CD8-positive, alpha-beta memory T cell (primary cell): ENCODE measurements at regions not wholly inside any gene's neighbourhood (a gene's known extent, or its start where the extent isn't known, plus 50 kb on each side); places are given as distances from the start of the nearest gene placed in this dataset.

Experiments
- CTCF ChIA-PET: fragments of 350-600 bp; sonication (Branson Sonifier 250); formaldehyde crosslinking; loops from one replicate; lab custom pipeline; 2021; ENCODE audit warnings: antibody characterized with exemption; lab: Charles Lee
- POLR2A ChIA-PET: fragments of 350-600 bp; sonication (Branson Sonifier 250); formaldehyde crosslinking; loops from one replicate; lab custom pipeline; 2021; ENCODE audit warnings: antibody characterized with exemption; lab: Charles Lee
- DNase-seq, 5 donors: peaks; one replicate each; pipeline versions ENCODE4 v3.0.0 to v3.0.0-alpha.2; 2020 to 2022; ENCODE audit warnings: mixed read lengths in 1 of 5
- H3K27ac ChIP-seq: one replicate; pipeline ENCODE4 v1.7.0; 2013; ENCODE audit warnings: low read depth, mild to moderate bottlenecking, low read length, moderate library complexity
- H3K27me3 ChIP-seq: 2 replicates; pipeline ENCODE4 v1.7.0; 2013; ENCODE audit warnings: low read length, mild to moderate bottlenecking; ENCODE audit not compliant: insufficient read depth, poor library complexity, severe bottlenecking
- H3K36me3 ChIP-seq: 2 replicates; pipeline ENCODE4 v1.7.0; 2013; ENCODE audit warnings: mild to moderate bottlenecking, low read length, moderate library complexity; ENCODE audit not compliant: insufficient read depth
- H3K4me1 ChIP-seq: 2 replicates; pipeline ENCODE4 v1.7.0; 2013; ENCODE audit warnings: mild to moderate bottlenecking, low read length, moderate library complexity; ENCODE audit not compliant: insufficient read depth
- H3K4me3 ChIP-seq: 2 replicates; pipeline ENCODE4 v1.7.0; 2013; ENCODE audit warnings: mild to moderate bottlenecking, low read length
- H3K9me3 ChIP-seq: 2 replicates; pipeline ENCODE4 v1.7.0; 2013; ENCODE audit warnings: mild to moderate bottlenecking, low read length
- H3K27ac Mint-ChIP-seq, 8 donors: one replicate each; pipeline ENCODE4 v1.8.0; 2020 to 2021; ENCODE audit warnings: mixed read lengths in 8 of 8, mild to moderate bottlenecking in 6 of 8, inconsistent platforms in 3 of 8, moderate library complexity in 3 of 8
- H3K27me3 Mint-ChIP-seq, 2 donors: one replicate each; pipeline ENCODE4 v1.8.0; 2020 to 2021; ENCODE audit warnings: mixed read lengths in 2 of 2, mild to moderate bottlenecking in 1 of 2, moderate library complexity in 1 of 2
- H3K36me3 Mint-ChIP-seq, 3 donors: one replicate each; pipeline ENCODE4 v1.8.0; 2020 to 2021; ENCODE audit warnings: mixed read lengths in 3 of 3, inconsistent platforms in 1 of 3, mild to moderate bottlenecking in 1 of 3
- H3K4me1 Mint-ChIP-seq, 3 donors: one replicate each; pipeline ENCODE4 v1.8.0; 2020 to 2021; ENCODE audit warnings: mixed read lengths in 3 of 3, inconsistent platforms in 1 of 3, mild to moderate bottlenecking in 1 of 3
- H3K4me3 Mint-ChIP-seq, 7 donors: one replicate each; pipeline ENCODE4 v1.8.0; 2020 to 2021; ENCODE audit warnings: mixed read lengths in 7 of 7, mild to moderate bottlenecking in 6 of 7, moderate library complexity in 4 of 7, inconsistent platforms in 2 of 7
- H3K9me3 Mint-ChIP-seq, 5 donors: one replicate each; pipeline ENCODE4 v1.8.0; 2020 to 2022; ENCODE audit warnings: mixed read lengths in 5 of 5, mild to moderate bottlenecking in 3 of 5, moderate library complexity in 2 of 5, inconsistent platforms in 1 of 5

DNA sequence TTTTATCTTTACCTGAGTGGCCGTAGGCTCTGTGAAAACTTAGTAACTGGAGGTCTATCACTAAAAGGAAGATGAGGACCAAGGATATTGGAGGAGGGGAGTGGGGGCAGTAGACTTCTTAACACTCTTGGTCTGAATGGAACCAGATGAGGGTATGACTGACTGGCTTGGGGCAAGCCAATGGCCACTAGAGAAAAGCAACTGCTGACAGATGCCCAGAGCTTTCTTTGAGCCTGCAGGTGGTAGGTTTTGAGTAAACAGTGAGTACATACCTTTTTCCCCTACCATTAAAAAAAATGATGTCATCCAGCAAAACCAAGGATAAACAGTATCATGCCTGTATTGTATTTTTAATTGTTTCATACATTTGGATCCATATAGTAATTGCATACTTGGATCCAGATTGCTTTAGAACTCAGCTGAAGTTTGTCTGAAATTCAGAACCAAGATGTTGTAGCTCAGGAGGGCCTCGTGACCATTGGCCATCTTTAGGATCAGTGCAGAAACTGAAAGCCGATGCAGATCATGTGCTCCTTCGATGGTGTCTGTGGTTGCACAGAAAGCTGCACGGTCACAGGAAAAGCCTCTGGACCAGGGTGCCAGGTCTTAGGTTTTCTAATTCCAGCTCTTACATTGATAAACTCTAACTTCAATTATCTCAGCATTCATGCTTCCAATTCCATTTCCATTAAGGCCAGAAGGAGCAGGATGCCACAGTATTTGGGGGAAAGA is 131.0 kb downstream of the PDGFRA start:
- Mint-ChIP-seq H3K36me3 (no peaks in the 10 kb centered on the region), H3K4me1 (no peaks in the 10 kb centered on the region), H3K9me3 (peaks cover 0 to 3% (median 0%) of the 10 kb centered on the region in 5 donors), H3K27ac (no peak overlapping the region), H3K4me3 (no peak overlapping the region), H3K27me3 (peaks cover 0 to 7% of the 10 kb centered on the region in 2 donors)
- Histone ChIP-seq H3K27ac (no peak overlapping the region), H3K27me3 (no peaks in the 10 kb centered on the region), H3K4me3 (no peak overlapping the region), H3K36me3 (no peaks in the 10 kb centered on the region), H3K4me1 (no peaks in the 10 kb centered on the region), H3K9me3 (no peaks in the 10 kb centered on the region)
- ChIA-PET POLR2A (no interaction called here), CTCF (no interaction called here)
- no peak for DNase-seq

DNA sequence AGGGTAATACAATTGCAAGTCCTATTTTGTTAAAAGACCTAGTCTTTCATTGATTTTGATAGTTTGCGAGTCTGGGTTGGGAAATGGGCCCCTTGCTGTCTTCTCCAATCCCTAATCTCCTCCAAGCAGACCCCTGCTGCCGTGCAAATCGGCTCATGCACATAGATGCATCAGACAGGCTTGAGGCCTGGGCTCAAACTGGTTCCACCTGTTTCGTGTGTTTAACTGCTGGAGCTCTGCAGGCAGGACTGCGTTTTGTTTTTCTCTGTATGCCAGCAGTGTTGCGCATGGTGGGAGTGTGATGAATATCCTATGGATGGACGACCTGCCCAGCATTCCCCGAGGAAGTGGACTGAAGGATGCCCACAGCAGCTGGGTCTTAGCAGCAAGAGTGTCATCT is 133.9 kb downstream of the PDGFRA start:
- Mint-ChIP-seq H3K4me1 (no peaks in the 10 kb centered on the region), H3K4me3 (no peak overlapping the region), H3K27me3 (peaks cover 3 to 9% of the 10 kb centered on the region in 2 donors), H3K36me3 (no peaks in the 10 kb centered on the region), H3K9me3 (no peaks in the 10 kb centered on the region), H3K27ac (no peak overlapping the region)
- ChIA-PET POLR2A (no interaction called here), CTCF (no interaction called here)
- Histone ChIP-seq H3K4me1 (no peaks in the 10 kb centered on the region), H3K27ac (no peak overlapping the region), H3K9me3 (no peaks in the 10 kb centered on the region), H3K27me3 (no peaks in the 10 kb centered on the region), H3K36me3 (no peaks in the 10 kb centered on the region), H3K4me3 (no peak overlapping the region)
- no peak for DNase-seq

DNA sequence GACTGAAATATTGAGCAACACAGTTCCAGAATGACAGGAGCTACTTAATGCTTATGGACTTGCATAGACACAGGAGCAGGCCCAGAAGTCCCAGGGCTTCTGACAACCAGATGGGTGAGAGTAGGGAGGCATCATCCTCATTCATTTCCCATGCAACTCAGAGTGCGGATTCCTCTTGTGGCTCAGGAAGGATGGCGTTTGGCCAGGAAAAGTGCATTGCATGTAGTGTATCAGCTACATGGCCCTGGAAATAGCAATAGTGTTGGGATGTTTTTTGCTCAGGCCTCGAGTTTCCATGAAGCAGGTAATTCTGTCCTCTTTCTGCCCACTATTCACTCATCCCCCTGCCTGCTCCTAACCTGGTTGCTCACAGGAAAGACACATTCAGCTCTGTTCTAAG is 136.6 kb downstream of the PDGFRA start:
- Histone ChIP-seq H3K4me1 (no peaks in the 10 kb centered on the region), H3K36me3 (no peaks in the 10 kb centered on the region), H3K27me3 (peaks cover 3% of the 10 kb centered on the region), H3K9me3 (no peaks in the 10 kb centered on the region), H3K27ac (no peak overlapping the region), H3K4me3 (no peak overlapping the region)
- ChIA-PET CTCF (no interaction called here), POLR2A (no interaction called here)
- Mint-ChIP-seq H3K4me1 (no peaks in the 10 kb centered on the region), H3K9me3 (peaks cover 0 to 2% (median 0%) of the 10 kb centered on the region in 5 donors), H3K27me3 (peaks cover 3 to 5% of the 10 kb centered on the region in 2 donors), H3K4me3 (no peak overlapping the region), H3K27ac (no peak overlapping the region), H3K36me3 (no peaks in the 10 kb centered on the region)
- DNase-seq, result no peak

DNA sequence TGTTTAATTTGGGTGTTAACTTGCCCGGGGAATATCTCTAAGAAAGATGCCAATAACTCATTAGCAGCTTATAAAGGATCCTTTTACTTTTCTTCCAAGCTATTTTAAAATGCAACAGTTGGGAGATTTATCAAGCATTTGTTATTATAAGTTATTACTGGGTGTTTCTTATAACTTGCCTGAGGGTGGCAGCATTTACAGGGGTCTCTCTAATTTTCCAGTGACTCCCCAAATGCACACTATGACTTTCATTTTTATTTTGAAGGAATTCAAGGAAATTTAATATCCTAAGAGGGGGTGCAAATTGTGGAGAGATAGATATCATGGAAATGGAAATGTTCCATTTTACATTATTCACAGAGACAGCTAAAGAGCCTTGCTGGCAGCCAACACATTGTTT is 138.0 kb downstream of the PDGFRA start:
- CTCF ChIA-PET, result interaction anchor here (1.0 kb wide), 1 partner anchor 11 kb away, joined by 3 read pairs; no protein-coding TSS in a partner anchor
- Histone ChIP-seq H3K4me1 (no peaks in the 10 kb centered on the region), H3K36me3 (no peaks in the 10 kb centered on the region), H3K27me3 (peaks cover 3% of the 10 kb centered on the region), H3K27ac (no peak overlapping the region), H3K4me3 (no peak overlapping the region), H3K9me3 (no peaks in the 10 kb centered on the region)
- H3K27ac Mint-ChIP-seq, result no peak overlapping the region
- no peak overlapping the region for H3K4me3 Mint-ChIP-seq
- peaks cover 0 to 3% (median 0%) of the 10 kb centered on the region in 5 donors for H3K9me3 Mint-ChIP-seq
- H3K27me3 Mint-ChIP-seq, result peaks cover 3 to 6% of the 10 kb centered on the region in 2 donors
- POLR2A ChIA-PET, result no interaction called here
- H3K36me3 Mint-ChIP-seq, result no peaks in the 10 kb centered on the region
- DNase-seq, result no peak
- no peaks in the 10 kb centered on the region for H3K4me1 Mint-ChIP-seq

DNA sequence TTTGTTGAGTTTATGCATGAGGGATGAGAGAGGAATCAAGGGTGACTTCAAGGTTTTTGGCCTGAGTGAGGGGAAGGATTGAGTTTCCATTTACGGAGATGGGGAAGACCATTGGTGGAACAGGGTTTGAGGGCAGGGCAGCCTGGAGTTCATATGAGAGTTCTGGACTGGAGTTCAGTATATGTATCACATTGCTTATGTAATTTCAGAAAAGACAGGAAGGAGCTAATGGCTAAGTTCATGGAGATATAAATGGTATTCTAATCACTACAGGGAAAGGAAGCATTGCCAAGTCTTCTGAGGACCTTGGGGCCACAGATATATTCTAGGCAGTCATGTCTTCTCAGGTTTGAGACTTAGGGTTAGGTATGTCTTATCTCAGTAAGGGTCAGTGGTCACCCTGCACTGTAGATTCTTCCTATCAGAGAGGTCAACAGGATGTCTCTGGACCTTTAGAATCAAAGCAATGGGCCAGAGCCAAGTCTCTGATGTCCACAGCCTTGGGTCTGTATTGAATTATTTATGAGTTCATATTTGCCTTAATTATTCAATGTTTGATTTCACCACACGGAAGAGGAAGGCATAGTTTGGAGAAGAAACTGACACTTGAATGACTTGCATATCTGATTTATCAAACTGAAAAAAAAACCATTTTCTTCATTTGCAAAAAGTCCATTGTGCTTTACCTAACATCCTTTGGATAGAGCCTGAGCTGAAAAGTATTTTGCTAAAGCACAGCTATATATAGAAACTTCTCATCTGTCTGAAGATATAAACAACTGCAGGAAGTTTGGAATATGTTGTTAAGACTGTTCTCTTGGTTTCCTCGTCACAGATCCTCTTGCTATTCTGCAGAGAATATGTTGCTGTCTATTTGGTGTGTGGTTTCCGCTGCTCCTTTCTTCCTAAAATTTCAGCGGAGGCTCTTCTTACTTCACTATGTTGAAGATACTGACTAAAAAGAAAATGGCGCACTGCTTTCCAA is 139.5 kb downstream of the PDGFRA start:
- ChIA-PET POLR2A (no interaction called here), CTCF (no interaction called here)
- no peak overlapping the region for H3K27ac ChIP-seq
- Mint-ChIP-seq H3K27ac (no peak overlapping the region), H3K27me3 (peaks cover 3 to 7% of the 10 kb centered on the region in 2 donors), H3K9me3 (peaks cover 0 to 4% (median 0%) of the 10 kb centered on the region in 5 donors), H3K4me1 (no peaks in the 10 kb centered on the region), H3K36me3 (no peaks in the 10 kb centered on the region), H3K4me3 (no peak overlapping the region)
- DNase-seq, result no peak
- H3K9me3 ChIP-seq, result no peaks in the 10 kb centered on the region
- no peaks in the 10 kb centered on the region for H3K4me1 ChIP-seq
- H3K36me3 ChIP-seq, result no peaks in the 10 kb centered on the region
- H3K4me3 ChIP-seq, result no peak overlapping the region
- H3K27me3 ChIP-seq, result peaks cover 3% of the 10 kb centered on the region

DNA sequence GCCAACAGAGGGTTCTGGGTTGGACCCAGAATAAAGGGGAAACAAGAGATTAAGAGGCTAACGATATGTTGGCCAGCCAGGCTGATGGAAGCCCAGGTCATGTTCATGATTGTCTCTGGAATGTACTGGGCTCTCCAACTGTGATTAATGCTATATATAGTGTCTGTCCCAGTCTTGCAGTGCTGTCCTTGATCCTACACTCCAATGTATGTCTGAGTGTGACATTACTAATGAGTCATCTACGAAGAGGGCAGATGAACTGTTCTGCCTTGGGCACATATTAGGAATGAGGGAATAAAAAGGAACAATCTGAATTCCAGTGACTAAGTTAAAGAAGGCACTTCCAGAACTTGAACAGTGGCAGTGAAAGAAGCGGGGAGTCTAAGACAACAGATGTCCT is 142.1 kb downstream of the PDGFRA start:
- Histone ChIP-seq H3K4me1 (no peaks in the 10 kb centered on the region), H3K27me3 (peaks cover 3% of the 10 kb centered on the region), H3K36me3 (no peaks in the 10 kb centered on the region), H3K27ac (no peak overlapping the region), H3K9me3 (no peaks in the 10 kb centered on the region), H3K4me3 (no peak overlapping the region)
- Mint-ChIP-seq H3K36me3 (no peaks in the 10 kb centered on the region), H3K27me3 (peaks cover 0 to 8% of the 10 kb centered on the region in 2 donors), H3K9me3 (peaks cover 0 to 4% (median 0%) of the 10 kb centered on the region in 5 donors), H3K27ac (no peak overlapping the region), H3K4me3 (no peak overlapping the region), H3K4me1 (no peaks in the 10 kb centered on the region)
- ChIA-PET POLR2A (no interaction called here), CTCF (no interaction called here)
- no peak for DNase-seq

DNA sequence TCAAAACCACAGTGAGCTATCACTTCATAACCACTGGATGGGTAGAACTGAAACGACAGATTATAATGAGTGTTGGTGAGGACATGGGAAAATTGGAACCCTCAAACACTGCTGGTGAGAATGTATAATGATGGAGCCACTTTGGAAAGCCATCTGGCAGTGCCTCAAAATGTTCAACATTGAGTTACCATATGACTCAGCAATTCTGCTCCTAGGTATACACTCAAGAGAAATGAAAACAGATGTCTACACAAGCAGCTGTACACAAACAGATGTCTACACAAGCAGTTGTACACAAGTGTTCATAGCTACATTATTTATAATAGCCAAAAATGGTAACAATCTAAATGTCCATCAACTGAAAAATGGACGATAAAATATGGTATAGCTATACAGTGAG is 143.9 kb downstream of the PDGFRA start:
- H3K4me1 Mint-ChIP-seq, result no peaks in the 10 kb centered on the region
- DNase-seq, result no peak
- Histone ChIP-seq H3K27me3 (peaks cover 3% of the 10 kb centered on the region), H3K9me3 (no peaks in the 10 kb centered on the region), H3K4me3 (no peak overlapping the region), H3K36me3 (no peaks in the 10 kb centered on the region), H3K4me1 (no peaks in the 10 kb centered on the region), H3K27ac (no peak overlapping the region)
- H3K9me3 Mint-ChIP-seq, result peaks cover 0 to 4% (median 0%) of the 10 kb centered on the region in 5 donors
- H3K36me3 Mint-ChIP-seq, result no peaks in the 10 kb centered on the region
- ChIA-PET CTCF (no interaction called here), POLR2A (no interaction called here)
- peaks cover 0 to 5% of the 10 kb centered on the region in 2 donors for H3K27me3 Mint-ChIP-seq
- H3K4me3 Mint-ChIP-seq, result no peak overlapping the region
- no peak overlapping the region for H3K27ac Mint-ChIP-seq

DNA sequence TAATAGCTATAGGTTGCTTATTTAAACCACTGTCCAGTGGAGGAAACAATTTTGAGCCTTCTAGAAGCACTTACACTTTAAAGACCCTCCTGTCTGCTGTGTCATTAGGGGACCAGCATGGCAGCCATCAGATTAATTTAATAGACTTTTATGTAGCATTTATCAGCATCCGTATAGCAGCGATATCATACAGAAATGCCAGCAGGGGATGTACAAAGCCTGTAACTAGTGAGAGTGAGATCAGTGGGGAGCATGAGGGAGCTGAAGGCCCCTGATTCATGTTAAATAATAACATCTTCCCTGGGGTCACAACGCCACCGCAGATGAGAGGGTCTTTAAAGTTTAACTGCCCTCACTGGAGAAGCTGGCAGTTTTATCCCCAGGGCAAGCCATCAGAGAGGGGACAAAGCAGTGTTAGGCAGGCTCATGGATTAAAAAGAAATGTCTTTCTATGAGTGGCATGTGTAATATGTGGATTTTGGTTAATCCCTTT is 144.7 kb downstream of the PDGFRA start:
- no peaks in the 10 kb centered on the region for H3K36me3 ChIP-seq

More for the DNA sequence above, 144.7 kb downstream of the PDGFRA start:
- POLR2A ChIA-PET, result no interaction called here
- CTCF ChIA-PET, result no interaction called here
- peaks cover 3% of the 10 kb centered on the region for H3K27me3 ChIP-seq
- no peak overlapping the region for H3K27ac ChIP-seq
- peaks cover 0 to 4% (median 0%) of the 10 kb centered on the region in 5 donors for H3K9me3 Mint-ChIP-seq
- no peak overlapping the region for H3K27ac Mint-ChIP-seq
- H3K4me1 Mint-ChIP-seq, result no peaks in the 10 kb centered on the region
- H3K4me1 ChIP-seq, result no peaks in the 10 kb centered on the region
- no peak overlapping the region for H3K4me3 Mint-ChIP-seq
- no peaks in the 10 kb centered on the region for H3K36me3 Mint-ChIP-seq
- no peak for DNase-seq
- H3K4me3 ChIP-seq, result no peak overlapping the region
- H3K27me3 Mint-ChIP-seq, result peaks cover 0 to 5% of the 10 kb centered on the region in 2 donors
- H3K9me3 ChIP-seq, result no peaks in the 10 kb centered on the region
